HepG2 (cell line): ENCODE measurements at regions not wholly inside any gene's neighbourhood (a gene's known extent, or its start where the extent isn't known, plus 50 kb on each side); places are given as distances from the start of the nearest gene placed in this dataset.
A peak's percentile ranks its signal among the peaks of the same experiment; 100 is the strongest.

Source experiments
- ATAC-seq: fragments of 200-7000 bp; cut with Tn5 transposase; 3 replicates; pipeline ENCODE4 v1.9.1; 2020; ENCODE audit warnings: mild to moderate bottlenecking, moderate library complexity
- BruUV-seq: library from RNA; stranded (reverse); fragments of 400-500 nt; replicated peaks from 2 replicates; lab custom pipeline; 2021; lab: Mats Ljungman, UMichigan
- CTCF ChIA-PET: fragments of 300-600 bp; formaldehyde crosslinking; extraction: SDS; loops from one replicate; lab custom pipeline; 2021; ENCODE audit warnings: low total read pairs, inconsistent platforms, low intra/inter-chr PET ratio; lab: Yijun Ruan, JAX
- POLR2A ChIA-PET: fragments of 350-600 bp; sonication (Branson Sonifier 250); formaldehyde crosslinking; loops from one replicate; lab custom pipeline; 2020; ENCODE audit warnings: antibody characterized with exemption, inconsistent platforms; lab: Yijun Ruan, JAX
- DNase-seq: peaks from one replicate; pipeline ENCODE4 v3.0.0-alpha.2; 2015; ENCODE audit warnings: low spot score
- FAIRE-seq: peaks from 3 replicates; lab custom pipeline; 2011; peaks lifted over from hg19 to GRCh38; lab: Jason Lieb, UNC
- H2AFZ ChIP-seq: one replicate; pipeline ENCODE4 v1.6.1; 2011; ENCODE audit warnings: low read length, inconsistent platforms
- H3K27ac ChIP-seq: fragments of 300-600 bp; 3 replicates; pipeline ENCODE4 v1.8.0; 2011; ENCODE audit warnings: mixed run types, mild to moderate bottlenecking, mixed read lengths, low read length, inconsistent platforms; ENCODE audit not compliant: insufficient read depth; ENCODE audit errors: extremely low read length
- H3K27me3 ChIP-seq, 2 experiments: fragments of 200-600 bp in 1 of 2; 2 replicates in 1 of 2; 3 replicates in 1 of 2; pipeline versions ENCODE4 v1.6.0 to v1.8.0; 2011; ENCODE audit warnings: low read length in 2 of 2, mild to moderate bottlenecking in 2 of 2, moderate library complexity in 2 of 2, inconsistent platforms in 1 of 2; ENCODE audit not compliant: insufficient read depth in 2 of 2, control insufficient read depth in 1 of 2
- H3K36me3 ChIP-seq, 2 experiments: fragments of 200-600 bp in 1 of 2; replicated peaks in 1 of 2; 2 replicates in 1 of 2; 3 replicates in 1 of 2; pipeline versions ENCODE4 v1.5.1 to v1.8.0; 2011; ENCODE audit warnings: low read length in 2 of 2, inconsistent platforms in 1 of 2; ENCODE audit not compliant: insufficient read depth in 2 of 2, control insufficient read depth in 1 of 2
- H3K4me1 ChIP-seq: 2 replicates; pipeline ENCODE4 v1.5.1; 2012; ENCODE audit warnings: low read length, inconsistent platforms; ENCODE audit not compliant: insufficient read depth
- H3K4me2 ChIP-seq: 2 replicates; pipeline ENCODE4 v1.6.0; 2011; ENCODE audit warnings: low read depth, low read length, inconsistent platforms
- H3K4me3 ChIP-seq, 3 experiments: fragments of 200-600 bp in 1 of 3; sonication (generic), shearing (Covaris generic) in 1 of 3; replicated peaks in 1 of 3; 2 replicates each; pipeline ENCODE4 v1.5.1; 2011 to 2016; ENCODE audit warnings: low read length in 3 of 3, inconsistent platforms in 2 of 3, low read depth in 2 of 3, mild to moderate bottlenecking in 2 of 3, control low read depth in 1 of 3, mixed read lengths in 1 of 3; ENCODE audit not compliant: insufficient read depth in 1 of 3
- H3K79me2 ChIP-seq: one replicate; pipeline ENCODE4 v1.6.1; 2011; ENCODE audit warnings: low read length, inconsistent platforms; ENCODE audit not compliant: insufficient read depth
- H3K9ac ChIP-seq: 2 replicates; pipeline ENCODE4 v1.6.0; 2011; ENCODE audit warnings: mild to moderate bottlenecking, low read depth, low read length, inconsistent platforms; ENCODE audit not compliant: insufficient read depth
- H3K9me3 ChIP-seq: 2 replicates; pipeline ENCODE4 v1.5.1; 2012; ENCODE audit warnings: mild to moderate bottlenecking, low read length
- H4K20me1 ChIP-seq: 2 replicates; pipeline ENCODE4 v1.6.0; 2011; ENCODE audit warnings: inconsistent platforms, mild to moderate bottlenecking, low read length, moderate library complexity; ENCODE audit not compliant: insufficient read depth
- AKAP8 ChIP-seq: sonication (generic); formaldehyde crosslinking; IDR thresholded peaks from 2 replicates; pipeline ENCODE4 v1.5.1; 2020; ENCODE audit warnings: mild to moderate bottlenecking, missing genetic modification reagents
- CEBPB ChIP-seq: IDR thresholded peaks from 2 replicates; pipeline ENCODE4 v1.6.1; 2011; ENCODE audit warnings: low read depth, low read length, improper control_type of control experiment, borderline replicate concordance
- STAG1 ChIP-seq: sonication (generic); formaldehyde crosslinking; IDR thresholded peaks from 2 replicates; pipeline ENCODE4 v1.4.0; 2020; ENCODE audit warnings: missing genetic modification reagents
- ZNF296 ChIP-seq: sonication (generic); formaldehyde crosslinking; conservative IDR thresholded peaks from 2 replicates; pipeline ENCODE4 v1.5.0; 2020; ENCODE audit warnings: mild to moderate bottlenecking, missing genetic modification reagents
- ZNF660 ChIP-seq: sonication (generic); formaldehyde crosslinking; IDR thresholded peaks from 2 replicates; pipeline ENCODE4 v1.5.1; 2020; ENCODE audit warnings: mild to moderate bottlenecking, low read depth, missing genetic modification reagents, borderline replicate concordance
- ZNF781 ChIP-seq: sonication (generic); formaldehyde crosslinking; IDR thresholded peaks from 2 replicates; pipeline ENCODE4 v1.5.1; 2020; ENCODE audit warnings: borderline replicate concordance, mild to moderate bottlenecking, missing genetic modification reagents; ENCODE audit errors: not compliant biosample characterization
- WGBS: methylation state at CpG from one replicate; pipeline ENCODE4 v1.1.6; 2017; ENCODE audit warnings: low lambda C conversion rate; 5-methylcytosine and 5-hydroxymethylcytosine counted together
- in situ Hi-C: cut with HindIII; loops from 2 replicates; pipeline ENCODE4 v1.10.0; 2017; ENCODE audit warnings: low pct_unique_long_range_greater_than_20kb; ENCODE audit not compliant: extremely low pct_ligation_motif_present
- intact Hi-C: fragments of 100-400 bp; cut with micrococcal nuclease; formaldehyde crosslinking; loops from one replicate; pipeline ENCODE4 v1.10.0; 2022; ENCODE audit not compliant: unreplicated experiment
- TF ChIP-seq, protein P1 (sequence below): sonication (generic); formaldehyde crosslinking; IDR thresholded peaks from 2 replicates; pipeline ENCODE4 v1.9.0; 2021; ENCODE audit warnings: missing genetic modification reagents, mild to moderate bottlenecking, borderline replicate concordance
- TF ChIP-seq, protein P2 (sequence below): sonication (generic); formaldehyde crosslinking; IDR thresholded peaks from 2 replicates; pipeline ENCODE4 v1.5.0; 2020; ENCODE audit warnings: mild to moderate bottlenecking, missing genetic modification reagents, moderate library complexity
- TF ChIP-seq, protein P3 (sequence below): sonication (generic); formaldehyde crosslinking; IDR thresholded peaks from 2 replicates; pipeline ENCODE4 v1.5.0; 2020; ENCODE audit warnings: missing genetic modification reagents
- TF ChIP-seq, protein P4 (sequence below): sonication (generic); formaldehyde crosslinking; IDR thresholded peaks from 2 replicates; pipeline ENCODE4 v1.4.0; 2020; ENCODE audit warnings: missing genetic modification reagents

DNA sequence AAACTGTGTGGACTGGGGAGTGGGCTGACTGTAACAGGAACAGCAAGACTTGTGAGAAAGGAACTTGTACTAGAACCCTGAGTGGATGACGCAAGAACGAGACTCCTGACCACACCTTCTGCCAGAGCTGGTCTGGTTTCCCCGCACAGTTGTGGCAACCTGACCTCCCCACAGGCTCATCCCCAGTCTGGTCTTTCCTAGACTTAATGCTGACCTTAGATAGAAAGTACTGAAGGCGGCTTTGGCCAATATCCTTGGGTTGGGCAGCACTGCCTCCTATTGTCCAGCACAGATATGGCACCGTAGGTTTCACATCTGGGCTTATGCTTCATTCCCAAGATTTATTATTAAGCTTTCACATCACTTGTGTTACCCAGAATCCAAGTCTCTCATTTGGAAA, 137.8 kb upstream of the FRG1 start:
- POLR2A ChIA-PET, result no interaction called here
- ATAC-seq (peak; percentile 57; the same call in 2 of the 3 replicates), DNase-seq (no peak), FAIRE-seq (no peak)
- no peak overlapping the region for H3K27ac ChIP-seq
- intact Hi-C loops (no loop called here), in situ Hi-C loops (no loop called here)
- H3K4me3 ChIP-seq, result no peak overlapping the region
- no peak for TF ChIP-seq ZNF660
- TF ChIP-seq, protein P1, sequence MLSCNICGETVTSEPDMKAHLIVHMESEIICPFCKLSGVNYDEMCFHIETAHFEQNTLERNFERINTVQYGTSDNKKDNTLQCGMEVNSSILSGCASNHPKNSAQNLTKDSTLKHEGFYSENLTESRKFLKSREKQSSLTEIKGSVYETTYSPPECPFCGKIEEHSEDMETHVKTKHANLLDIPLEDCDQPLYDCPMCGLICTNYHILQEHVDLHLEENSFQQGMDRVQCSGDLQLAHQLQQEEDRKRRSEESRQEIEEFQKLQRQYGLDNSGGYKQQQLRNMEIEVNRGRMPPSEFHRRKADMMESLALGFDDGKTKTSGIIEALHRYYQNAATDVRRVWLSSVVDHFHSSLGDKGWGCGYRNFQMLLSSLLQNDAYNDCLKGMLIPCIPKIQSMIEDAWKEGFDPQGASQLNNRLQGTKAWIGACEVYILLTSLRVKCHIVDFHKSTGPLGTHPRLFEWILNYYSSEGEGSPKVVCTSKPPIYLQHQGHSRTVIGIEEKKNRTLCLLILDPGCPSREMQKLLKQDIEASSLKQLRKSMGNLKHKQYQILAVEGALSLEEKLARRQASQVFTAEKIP, result no peak
- TF ChIP-seq STAG1 (CRISPR knock-in tag), result peak; percentile 31
- peak; percentile 62; the same call in 1 of the 2 replicates for TF ChIP-seq CEBPB
- TF ChIP-seq, protein P2, sequence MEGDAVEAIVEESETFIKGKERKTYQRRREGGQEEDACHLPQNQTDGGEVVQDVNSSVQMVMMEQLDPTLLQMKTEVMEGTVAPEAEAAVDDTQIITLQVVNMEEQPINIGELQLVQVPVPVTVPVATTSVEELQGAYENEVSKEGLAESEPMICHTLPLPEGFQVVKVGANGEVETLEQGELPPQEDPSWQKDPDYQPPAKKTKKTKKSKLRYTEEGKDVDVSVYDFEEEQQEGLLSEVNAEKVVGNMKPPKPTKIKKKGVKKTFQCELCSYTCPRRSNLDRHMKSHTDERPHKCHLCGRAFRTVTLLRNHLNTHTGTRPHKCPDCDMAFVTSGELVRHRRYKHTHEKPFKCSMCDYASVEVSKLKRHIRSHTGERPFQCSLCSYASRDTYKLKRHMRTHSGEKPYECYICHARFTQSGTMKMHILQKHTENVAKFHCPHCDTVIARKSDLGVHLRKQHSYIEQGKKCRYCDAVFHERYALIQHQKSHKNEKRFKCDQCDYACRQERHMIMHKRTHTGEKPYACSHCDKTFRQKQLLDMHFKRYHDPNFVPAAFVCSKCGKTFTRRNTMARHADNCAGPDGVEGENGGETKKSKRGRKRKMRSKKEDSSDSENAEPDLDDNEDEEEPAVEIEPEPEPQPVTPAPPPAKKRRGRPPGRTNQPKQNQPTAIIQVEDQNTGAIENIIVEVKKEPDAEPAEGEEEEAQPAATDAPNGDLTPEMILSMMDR (CRISPR knock-in tag), result peak; percentile 38
- no peak overlapping the region for H2AFZ ChIP-seq
- H3K9ac ChIP-seq, result no peak overlapping the region
- H3K9me3 ChIP-seq, result no peaks in the 10 kb centered on the region
- H3K79me2 ChIP-seq, result no peaks in the 10 kb centered on the region
- no TSS peak for BruUV-seq
- WGBS, result 50% methylated on average over 3 of the region's 5 CpGs
- H4K20me1 ChIP-seq, result no peaks in the 10 kb centered on the region
- peaks cover 3 to 4% of the 10 kb centered on the region in 2 experiments; a peak in 2 of 5 replicates for H3K27me3 ChIP-seq
- no peak overlapping the region for H3K4me2 ChIP-seq
- no peaks in the 10 kb centered on the region for H3K4me1 ChIP-seq
- no peaks in the 10 kb centered on the region for H3K36me3 ChIP-seq
- CTCF ChIA-PET, result no interaction called here

DNA sequence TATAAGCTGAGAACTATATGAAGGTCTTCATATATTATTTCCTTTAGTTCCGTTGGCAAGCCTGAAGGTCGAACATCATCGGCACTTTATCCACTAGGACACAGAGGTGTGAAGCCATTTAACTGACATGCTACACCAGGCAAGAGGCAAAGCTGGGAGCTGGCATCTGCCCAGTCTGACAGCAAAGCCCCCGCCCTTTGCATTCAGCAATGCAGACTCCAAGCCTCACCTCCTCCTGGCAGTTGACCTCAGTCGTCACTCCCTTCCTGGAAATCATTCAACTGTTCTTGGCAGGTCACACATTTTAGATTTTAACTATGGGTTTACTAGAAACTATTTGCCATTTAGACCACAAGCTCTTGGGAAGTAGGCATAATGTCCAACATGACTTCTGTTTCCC, 135.8 kb upstream of the FRG1 start:
- DNase-seq, result no peak
- no peak for FAIRE-seq

More for the DNA sequence above, 135.8 kb upstream of the FRG1 start:
- TF ChIP-seq AKAP8 (CRISPR knock-in tag) (no peak), ZNF781 (CRISPR knock-in tag) (no peak), ZNF296 (CRISPR knock-in tag) (no peak)
- TF ChIP-seq, protein P3, sequence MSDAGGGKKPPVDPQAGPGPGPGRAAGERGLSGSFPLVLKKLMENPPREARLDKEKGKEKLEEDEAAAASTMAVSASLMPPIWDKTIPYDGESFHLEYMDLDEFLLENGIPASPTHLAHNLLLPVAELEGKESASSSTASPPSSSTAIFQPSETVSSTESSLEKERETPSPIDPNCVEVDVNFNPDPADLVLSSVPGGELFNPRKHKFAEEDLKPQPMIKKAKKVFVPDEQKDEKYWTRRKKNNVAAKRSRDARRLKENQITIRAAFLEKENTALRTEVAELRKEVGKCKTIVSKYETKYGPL, result no peak
- TF ChIP-seq, protein P4, sequence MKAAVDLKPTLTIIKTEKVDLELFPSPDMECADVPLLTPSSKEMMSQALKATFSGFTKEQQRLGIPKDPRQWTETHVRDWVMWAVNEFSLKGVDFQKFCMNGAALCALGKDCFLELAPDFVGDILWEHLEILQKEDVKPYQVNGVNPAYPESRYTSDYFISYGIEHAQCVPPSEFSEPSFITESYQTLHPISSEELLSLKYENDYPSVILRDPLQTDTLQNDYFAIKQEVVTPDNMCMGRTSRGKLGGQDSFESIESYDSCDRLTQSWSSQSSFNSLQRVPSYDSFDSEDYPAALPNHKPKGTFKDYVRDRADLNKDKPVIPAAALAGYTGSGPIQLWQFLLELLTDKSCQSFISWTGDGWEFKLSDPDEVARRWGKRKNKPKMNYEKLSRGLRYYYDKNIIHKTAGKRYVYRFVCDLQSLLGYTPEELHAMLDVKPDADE, result no peak
- TF ChIP-seq, all 625 proteins: peak for 0
- peaks cover 3 to 4% of the 10 kb centered on the region in 2 experiments; a peak in 2 of 5 replicates for H3K27me3 ChIP-seq
- H3K36me3 ChIP-seq, result no peaks in the 10 kb centered on the region
- H3K4me3 ChIP-seq, result no peak overlapping the region
- H3K4me1 ChIP-seq, result no peaks in the 10 kb centered on the region
- WGBS, result 2% methylated on average over 5 of the region's 5 CpGs
- no TSS peak for BruUV-seq
- no peak overlapping the region for H3K9ac ChIP-seq
- ChIA-PET CTCF (no interaction called here), POLR2A (no interaction called here)
- in situ Hi-C loops, result no loop called here
- H2AFZ ChIP-seq, result no peak overlapping the region
- no peak for ATAC-seq
- intact Hi-C loops, result no loop called here
- H3K27ac ChIP-seq, result no peak overlapping the region
- no peaks in the 10 kb centered on the region for H3K79me2 ChIP-seq
- no peaks in the 10 kb centered on the region for H3K9me3 ChIP-seq
- no peak overlapping the region for H3K4me2 ChIP-seq
- no peaks in the 10 kb centered on the region for H4K20me1 ChIP-seq
